Loucy (cell line): ENCODE measurements at regions not wholly inside any gene's neighbourhood (a gene's known extent, or its start where the extent isn't known, plus 50 kb on each side); places are given as distances from the start of the nearest gene placed in this dataset.

Source experiments
- EZH2phosphoT487 ChIP-seq: fragments of 200-600 bp; IDR thresholded peaks from 2 replicates; pipeline ENCODE4 v1.6.1; 2018; ENCODE audit warnings: antibody characterized with exemption, mild to moderate bottlenecking, moderate library complexity, borderline replicate concordance
- TF ChIP-seq, protein P1 (sequence below): fragments of 200-600 bp; sonication (generic); conservative IDR thresholded peaks from 2 replicates; pipeline ENCODE4 v1.5.1; 2014; ENCODE audit warnings: mild to moderate bottlenecking, antibody characterized with exemption, low read length

DNA sequence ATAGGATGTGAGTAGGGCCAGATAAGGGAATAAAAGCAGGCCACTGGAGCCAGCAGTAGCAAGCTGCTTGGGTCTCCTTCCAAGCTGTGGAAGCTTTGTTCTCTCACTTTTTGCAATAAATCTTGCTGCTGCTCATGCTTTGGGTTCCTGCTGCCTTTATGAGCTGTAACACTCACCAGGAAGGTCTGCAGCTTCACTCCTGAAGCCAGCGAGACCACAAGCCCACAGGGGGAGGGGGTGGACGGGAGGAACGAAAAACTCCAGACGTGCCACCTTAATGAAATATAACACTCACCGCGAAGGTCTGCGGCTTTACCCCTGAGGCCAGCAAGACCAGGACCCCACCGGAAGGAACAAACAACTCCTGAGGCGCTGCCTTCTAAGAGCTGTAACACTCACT, 1324.4 kb upstream of the EYS start:
- no peak for TF ChIP-seq EZH2phosphoT487
- TF ChIP-seq, protein P1, sequence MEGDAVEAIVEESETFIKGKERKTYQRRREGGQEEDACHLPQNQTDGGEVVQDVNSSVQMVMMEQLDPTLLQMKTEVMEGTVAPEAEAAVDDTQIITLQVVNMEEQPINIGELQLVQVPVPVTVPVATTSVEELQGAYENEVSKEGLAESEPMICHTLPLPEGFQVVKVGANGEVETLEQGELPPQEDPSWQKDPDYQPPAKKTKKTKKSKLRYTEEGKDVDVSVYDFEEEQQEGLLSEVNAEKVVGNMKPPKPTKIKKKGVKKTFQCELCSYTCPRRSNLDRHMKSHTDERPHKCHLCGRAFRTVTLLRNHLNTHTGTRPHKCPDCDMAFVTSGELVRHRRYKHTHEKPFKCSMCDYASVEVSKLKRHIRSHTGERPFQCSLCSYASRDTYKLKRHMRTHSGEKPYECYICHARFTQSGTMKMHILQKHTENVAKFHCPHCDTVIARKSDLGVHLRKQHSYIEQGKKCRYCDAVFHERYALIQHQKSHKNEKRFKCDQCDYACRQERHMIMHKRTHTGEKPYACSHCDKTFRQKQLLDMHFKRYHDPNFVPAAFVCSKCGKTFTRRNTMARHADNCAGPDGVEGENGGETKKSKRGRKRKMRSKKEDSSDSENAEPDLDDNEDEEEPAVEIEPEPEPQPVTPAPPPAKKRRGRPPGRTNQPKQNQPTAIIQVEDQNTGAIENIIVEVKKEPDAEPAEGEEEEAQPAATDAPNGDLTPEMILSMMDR = no peak
